ENCODE measurements at regions not wholly inside any gene's neighbourhood (a gene's known extent, or its start where the extent isn't known, plus 50 kb on each side); places are given as distances from the start of the nearest gene placed in this dataset.

- TF ChIP-seq CTCF (conservative IDR thresholded peaks at IDR 0.05; ENCODE audit: low read length) = no peak
- no peak for TF ChIP-seq EZH2phosphoT487 (IDR thresholded peaks at IDR 0.05; ENCODE audit: borderline replicate concordance)
Measured at GRCh38 chr11:15875393-15875792, 481.0 kb downstream of the SOX6 start.
